Epithelial cell of proximal tubule (primary cell): ENCODE measurements at regions not wholly inside any gene's neighbourhood (a gene's known extent, or its start where the extent isn't known, plus 50 kb on each side); places are given as distances from the start of the nearest gene placed in this dataset.

ENCODE experiments used
- DNase-seq: peaks from one replicate; pipeline ENCODE4 v3.0.0-alpha.2; 2011; ENCODE audit warnings: low read depth
- H3K4me3 ChIP-seq: 2 replicates; pipeline ENCODE4 v1.5.1; 2011; ENCODE audit warnings: low read depth, mild to moderate bottlenecking, low read length
- TF ChIP-seq, protein P1 (sequence below): conservative IDR thresholded peaks from 2 replicates; pipeline ENCODE4 v1.5.1; 2012; ENCODE audit warnings: low read depth, mild to moderate bottlenecking, low read length

DNA sequence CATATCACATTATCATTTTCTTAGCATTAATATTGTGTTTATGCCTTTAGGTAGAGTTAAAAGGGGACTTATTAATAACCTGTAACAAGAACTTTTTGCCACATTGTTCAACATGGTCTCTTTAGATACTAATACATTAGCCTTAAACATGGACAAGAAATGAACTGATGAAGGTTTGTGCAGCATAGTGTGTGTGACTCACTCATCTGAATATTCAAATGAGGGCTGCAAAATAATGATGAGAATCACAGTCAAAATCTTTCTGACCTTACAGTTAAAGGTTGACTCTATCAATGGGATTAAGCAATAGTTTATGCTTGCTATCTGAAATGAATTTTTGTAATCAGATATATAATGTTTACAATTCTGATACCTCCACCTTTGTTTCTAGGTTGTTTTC, 1189.3 kb upstream of the CITED2 start:
- TF ChIP-seq, protein P1, sequence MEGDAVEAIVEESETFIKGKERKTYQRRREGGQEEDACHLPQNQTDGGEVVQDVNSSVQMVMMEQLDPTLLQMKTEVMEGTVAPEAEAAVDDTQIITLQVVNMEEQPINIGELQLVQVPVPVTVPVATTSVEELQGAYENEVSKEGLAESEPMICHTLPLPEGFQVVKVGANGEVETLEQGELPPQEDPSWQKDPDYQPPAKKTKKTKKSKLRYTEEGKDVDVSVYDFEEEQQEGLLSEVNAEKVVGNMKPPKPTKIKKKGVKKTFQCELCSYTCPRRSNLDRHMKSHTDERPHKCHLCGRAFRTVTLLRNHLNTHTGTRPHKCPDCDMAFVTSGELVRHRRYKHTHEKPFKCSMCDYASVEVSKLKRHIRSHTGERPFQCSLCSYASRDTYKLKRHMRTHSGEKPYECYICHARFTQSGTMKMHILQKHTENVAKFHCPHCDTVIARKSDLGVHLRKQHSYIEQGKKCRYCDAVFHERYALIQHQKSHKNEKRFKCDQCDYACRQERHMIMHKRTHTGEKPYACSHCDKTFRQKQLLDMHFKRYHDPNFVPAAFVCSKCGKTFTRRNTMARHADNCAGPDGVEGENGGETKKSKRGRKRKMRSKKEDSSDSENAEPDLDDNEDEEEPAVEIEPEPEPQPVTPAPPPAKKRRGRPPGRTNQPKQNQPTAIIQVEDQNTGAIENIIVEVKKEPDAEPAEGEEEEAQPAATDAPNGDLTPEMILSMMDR = no peak
- no peak for DNase-seq
- no peak overlapping the region for H3K4me3 ChIP-seq

DNA sequence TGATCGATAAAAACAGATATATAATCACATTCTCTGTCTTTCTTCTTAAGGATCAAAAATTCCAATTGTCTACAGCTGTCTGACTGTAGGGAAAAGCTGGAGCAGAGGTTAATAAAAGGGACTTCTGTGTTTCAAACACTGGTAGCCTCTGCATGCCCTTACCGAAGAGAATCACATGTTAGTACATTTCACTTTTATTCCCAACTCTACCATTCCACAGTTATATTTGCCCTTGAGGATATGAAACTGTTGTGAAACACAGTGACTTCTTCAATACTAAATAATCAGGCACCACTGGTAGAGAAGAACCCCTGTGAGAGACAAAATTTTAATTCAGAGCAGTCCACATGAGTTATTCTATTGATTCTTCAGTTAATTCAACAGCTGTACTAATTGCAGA, 1187.3 kb upstream of the CITED2 start:
- DNase-seq = no peak
- TF ChIP-seq, protein P1 = no peak
- no peak overlapping the region for H3K4me3 ChIP-seq

DNA sequence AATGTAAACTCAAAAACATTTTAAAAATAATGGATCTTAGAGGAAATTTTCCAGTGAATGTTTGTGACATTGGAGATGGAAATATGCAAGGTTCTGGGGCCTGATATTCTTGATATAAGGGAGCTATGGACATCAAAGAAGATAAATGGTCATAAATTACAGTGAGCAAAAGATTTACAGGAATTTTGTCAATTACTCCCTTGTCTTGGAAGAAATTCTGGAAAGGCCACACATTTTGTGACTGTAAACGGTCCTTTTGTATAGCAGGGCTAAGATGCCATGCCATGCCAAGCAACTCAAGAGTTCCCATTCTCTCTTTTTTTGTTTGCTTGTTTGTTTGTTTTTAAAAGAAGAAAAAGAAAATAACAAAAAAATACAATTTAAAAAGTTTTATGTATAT, 1186.2 kb upstream of the CITED2 start:
- TF ChIP-seq, protein P1 = no peak
- no peak overlapping the region for H3K4me3 ChIP-seq
- no peak for DNase-seq

DNA sequence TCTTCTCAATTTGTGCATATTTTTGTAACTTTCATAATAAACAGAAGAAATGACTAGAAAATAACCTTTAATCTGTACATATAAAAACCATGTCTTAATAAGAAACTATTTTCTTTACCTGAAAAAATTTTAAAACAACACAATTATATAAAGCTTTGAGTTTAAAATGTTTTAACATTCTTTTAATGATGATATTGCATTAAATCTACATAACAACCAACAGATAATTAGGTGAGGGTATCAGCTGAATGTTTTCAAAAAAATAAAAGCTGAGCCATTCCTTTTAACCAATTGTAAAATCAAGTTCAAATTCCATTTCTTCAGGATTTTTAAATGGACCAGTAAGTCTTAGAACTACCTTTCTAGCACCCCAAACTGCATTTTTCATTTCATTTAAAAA, 1185.0 kb upstream of the CITED2 start:
- H3K4me3 ChIP-seq = no peak overlapping the region
- DNase-seq = no peak
- TF ChIP-seq, protein P1 = no peak

DNA sequence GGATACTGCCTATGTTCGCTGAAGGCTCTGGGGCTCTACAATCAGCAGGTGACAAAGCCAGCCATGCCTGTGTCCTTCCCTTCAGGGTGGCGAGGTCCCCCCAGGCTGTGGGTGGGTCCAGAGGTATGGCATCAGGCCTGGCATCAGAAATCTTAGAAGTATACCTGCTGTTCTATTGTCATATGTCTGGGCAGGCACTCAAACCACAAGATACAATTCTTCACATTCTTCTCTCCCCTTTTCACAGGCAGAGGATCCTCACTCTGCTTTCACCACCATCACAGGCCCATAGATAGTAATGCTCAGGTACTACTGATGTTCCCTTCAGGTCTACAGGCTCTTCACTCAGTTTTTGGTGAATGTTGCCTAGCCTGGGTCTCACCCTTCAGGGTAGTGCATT, 1180.0 kb upstream of the CITED2 start:
- TF ChIP-seq, protein P1 = no peak
- no peak overlapping the region for H3K4me3 ChIP-seq
- no peak for DNase-seq

DNA sequence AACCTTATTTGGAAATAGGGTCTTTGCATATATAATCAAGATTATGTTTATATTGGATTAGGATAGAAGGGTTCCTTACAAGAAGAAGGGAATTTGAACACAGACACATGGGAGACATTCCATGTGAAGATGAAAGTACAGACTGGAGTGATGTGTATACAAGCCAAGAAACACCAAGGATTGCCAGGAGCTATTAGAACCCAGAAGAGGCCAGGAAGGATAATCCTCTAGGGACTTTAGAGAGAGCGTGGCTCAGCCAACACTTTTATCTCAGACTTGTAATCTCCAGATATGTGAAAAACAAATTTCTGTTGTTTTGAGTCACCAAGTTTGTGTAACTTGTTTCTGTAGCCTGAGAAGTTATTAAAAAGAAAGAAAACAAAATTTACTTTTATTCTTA, 1173.9 kb upstream of the CITED2 start:
- TF ChIP-seq, protein P1 = no peak
- no peak for DNase-seq
- H3K4me3 ChIP-seq = no peak overlapping the region

DNA sequence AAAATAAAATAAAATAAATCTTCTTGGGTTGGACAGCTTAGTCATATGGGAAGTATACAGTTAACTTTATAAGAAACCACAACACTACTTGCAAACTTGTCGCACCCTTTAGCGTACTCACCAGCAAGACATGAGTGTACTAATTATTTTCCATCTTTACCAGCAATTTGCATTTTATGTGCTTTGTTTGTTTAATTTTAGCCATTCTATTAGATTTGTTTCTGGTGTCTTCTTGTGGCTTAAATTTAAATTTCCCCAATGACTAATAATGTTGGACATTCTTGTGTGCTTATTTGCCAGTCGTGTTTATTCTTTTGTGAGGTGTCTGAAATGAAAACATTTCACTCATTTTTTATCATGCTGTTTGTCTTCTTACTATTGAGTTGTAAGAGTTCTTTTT, 1172.2 kb upstream of the CITED2 start:
- H3K4me3 ChIP-seq = no peak overlapping the region
- DNase-seq = no peak
- TF ChIP-seq, protein P1 = no peak
